ENCODE measurements at regions not wholly inside any gene's neighbourhood (a gene's known extent, or its start where the extent isn't known, plus 50 kb on each side); places are given as distances from the start of the nearest gene placed in this dataset.
"Not testable (repeated sequence)": the region's sequence is repeated elsewhere in the genome, so short reads cannot be mapped to it uniquely, and the experiment has no call there.

DNA sequence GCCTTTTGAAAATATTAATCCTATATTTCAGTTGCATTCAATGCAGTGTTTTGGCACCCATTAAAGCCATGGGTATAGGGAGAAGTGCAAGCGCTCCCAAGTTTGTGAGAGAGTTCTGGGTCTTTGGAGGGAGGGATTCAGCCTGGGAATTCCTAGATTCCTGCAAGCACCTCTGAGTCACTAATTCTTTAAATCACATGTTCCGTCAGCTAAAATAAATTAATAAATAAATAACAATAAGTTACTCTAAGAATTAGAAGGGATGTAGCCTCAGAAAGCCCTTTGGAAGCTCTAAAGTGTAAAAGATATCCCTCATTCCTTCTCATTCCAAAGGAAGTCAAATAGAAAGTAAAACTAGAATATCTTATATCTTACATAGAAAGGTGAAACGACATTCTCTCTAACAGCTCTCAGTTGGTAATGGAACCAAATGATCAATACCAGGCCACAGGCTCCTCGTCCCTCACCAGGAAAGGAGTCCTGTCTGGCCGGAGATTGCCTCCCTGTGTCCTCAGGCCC, 222.4 kb upstream of the RBBP8 start:
- H3K4me3 ChIP-seq (ENCODE audit: severe bottlenecking): peak overlapping the region; percentile 25
- H3K27ac ChIP-seq (ENCODE audit: poor library complexity, severe bottlenecking): peak overlapping the region; percentile 48
- ATAC-seq (ENCODE audit: low read depth): peak; percentile 32; the same call in 1 of the 3 replicates
- H3K4me1 ChIP-seq (ENCODE audit: insufficient read depth, poor library complexity, severe bottlenecking): peaks cover 14% of the 10 kb centered on the region
- peak; percentile 7 for TF ChIP-seq CTCF (IDR thresholded peaks at IDR 0.05; ENCODE audit: poor library complexity, severe bottlenecking)
- no peaks in the 10 kb centered on the region for H3K36me3 ChIP-seq (ENCODE audit: low read depth)
- no peaks in the 10 kb centered on the region for H3K27me3 ChIP-seq (ENCODE audit: insufficient read depth, poor library complexity, severe bottlenecking)
- no peak for DNase-seq (ENCODE audit: low spot score)
- H3K9me3 ChIP-seq (ENCODE audit: severe bottlenecking): no peaks in the 10 kb centered on the region

- no peaks in the 10 kb centered on the region for H3K27me3 ChIP-seq (ENCODE audit: insufficient read depth, poor library complexity, severe bottlenecking)
- H3K9me3 ChIP-seq (ENCODE audit: severe bottlenecking): no peaks in the 10 kb centered on the region
- no peak for TF ChIP-seq CTCF (IDR thresholded peaks at IDR 0.05; ENCODE audit: poor library complexity, severe bottlenecking)
- peak overlapping the region; percentile 48 for H3K27ac ChIP-seq (ENCODE audit: poor library complexity, severe bottlenecking)
- ATAC-seq (ENCODE audit: low read depth) (peak; percentile 85), DNase-seq (ENCODE audit: low spot score) (no peak)
- H3K4me3 ChIP-seq (ENCODE audit: severe bottlenecking): peak overlapping the region; percentile 25
- peaks cover 14% of the 10 kb centered on the region for H3K4me1 ChIP-seq (ENCODE audit: insufficient read depth, poor library complexity, severe bottlenecking)
- H3K36me3 ChIP-seq (ENCODE audit: low read depth): no peaks in the 10 kb centered on the region
These were observed 221.9 kb upstream of the RBBP8 start for GRCh38 chr18:22711192-22711685.

DNA sequence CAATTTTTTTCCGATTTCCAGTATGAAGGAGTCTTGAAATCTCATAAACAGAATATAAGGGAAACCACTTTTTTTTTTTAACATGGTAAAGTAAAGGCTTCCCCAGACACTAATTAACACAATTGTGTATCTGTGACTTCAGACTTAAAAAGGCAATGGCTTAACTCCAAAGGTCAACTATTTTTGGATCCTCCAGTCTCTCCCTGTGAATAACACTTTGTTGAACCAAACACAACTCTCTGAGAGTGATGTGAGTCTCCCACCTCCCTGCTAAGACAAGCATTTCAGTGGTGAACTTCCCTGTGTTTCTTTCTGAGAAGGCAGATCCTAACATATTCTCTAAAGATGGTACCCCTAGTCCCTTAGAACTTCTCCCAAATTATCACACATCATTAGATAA, 219.6 kb upstream of the RBBP8 start:
- no peak overlapping the region for H3K4me3 ChIP-seq (ENCODE audit: severe bottlenecking)
- ATAC-seq (ENCODE audit: low read depth) (no peak), DNase-seq (ENCODE audit: low spot score) (no peak)
- H3K27ac ChIP-seq (ENCODE audit: poor library complexity, severe bottlenecking): no peak overlapping the region
- peaks cover 14% of the 10 kb centered on the region for H3K4me1 ChIP-seq (ENCODE audit: insufficient read depth, poor library complexity, severe bottlenecking)
- TF ChIP-seq CTCF (IDR thresholded peaks at IDR 0.05; ENCODE audit: poor library complexity, severe bottlenecking): no peak
- H3K27me3 ChIP-seq (ENCODE audit: insufficient read depth, poor library complexity, severe bottlenecking): no peaks in the 10 kb centered on the region
- H3K36me3 ChIP-seq (ENCODE audit: low read depth): no peaks in the 10 kb centered on the region
- no peaks in the 10 kb centered on the region for H3K9me3 ChIP-seq (ENCODE audit: severe bottlenecking)

- not testable (repeated sequence) for H3K36me3 ChIP-seq (ENCODE audit: low read depth); H3K9me3 ChIP-seq (ENCODE audit: severe bottlenecking); H3K4me1 ChIP-seq (ENCODE audit: insufficient read depth, poor library complexity, severe bottlenecking); ATAC-seq (ENCODE audit: low read depth); H3K27me3 ChIP-seq (ENCODE audit: insufficient read depth, poor library complexity, severe bottlenecking); DNase-seq (ENCODE audit: low spot score); H3K4me3 ChIP-seq (ENCODE audit: severe bottlenecking); H3K27ac ChIP-seq (ENCODE audit: poor library complexity, severe bottlenecking)
These were observed 215.6 kb upstream of the RBBP8 start for GRCh38 chr18:22717536-22717935.

- no peak overlapping the region for H3K27ac ChIP-seq (ENCODE audit: poor library complexity, severe bottlenecking)
- no peak overlapping the region for H3K4me3 ChIP-seq (ENCODE audit: severe bottlenecking)
- ATAC-seq (ENCODE audit: low read depth) (no peak), DNase-seq (ENCODE audit: low spot score) (no peak)
- TF ChIP-seq CTCF (IDR thresholded peaks at IDR 0.05; ENCODE audit: poor library complexity, severe bottlenecking): no peak
- no peaks in the 10 kb centered on the region for H3K9me3 ChIP-seq (ENCODE audit: severe bottlenecking)
- no peaks in the 10 kb centered on the region for H3K36me3 ChIP-seq (ENCODE audit: low read depth)
- no peaks in the 10 kb centered on the region for H3K27me3 ChIP-seq (ENCODE audit: insufficient read depth, poor library complexity, severe bottlenecking)
- no peaks in the 10 kb centered on the region for H3K4me1 ChIP-seq (ENCODE audit: insufficient read depth, poor library complexity, severe bottlenecking)
These were observed 209.9 kb upstream of the RBBP8 start for GRCh38 chr18:22723221-22723620.
